CD4-positive, alpha-beta T cell treated with Interferon gamma for 1 hour (primary cell): ENCODE measurements at regions not wholly inside any gene's neighbourhood (a gene's known extent, or its start where the extent isn't known, plus 50 kb on each side); places are given as distances from the start of the nearest gene placed in this dataset.

Experiments
- DNase-seq: peaks from one replicate; pipeline ENCODE4 v3.0.0-alpha.2; 2020

GRCh38 chr21:38712071-38712470 lies 93.7 kb upstream of the ETS2 start:
- no peak for DNase-seq

- no peak for DNase-seq
Measured at GRCh38 chr21:38712664-38713063, 93.1 kb upstream of the ETS2 start.

- no peak for DNase-seq
Measured at GRCh38 chr21:38714039-38714817, 91.5 kb upstream of the ETS2 start.

- DNase-seq, result no peak
Measured at GRCh38 chr21:38714999-38715398, 90.7 kb upstream of the ETS2 start.

GRCh38 chr21:38716088-38716487 lies 89.6 kb upstream of the ETS2 start:
- DNase-seq, result no peak

GRCh38 chr21:38716942-38717341 lies 88.8 kb upstream of the ETS2 start:
- no peak for DNase-seq

GRCh38 chr21:38718481-38718880 lies 87.2 kb upstream of the ETS2 start:
- DNase-seq, result no peak

- DNase-seq, result no peak
Measured at GRCh38 chr21:38720074-38720473, 85.7 kb upstream of the ETS2 start.

- DNase-seq, result no peak
Measured at GRCh38 chr21:38721055-38721454, 84.7 kb upstream of the ETS2 start.

GRCh38 chr21:38721958-38722357 lies 83.8 kb upstream of the ETS2 start:
- DNase-seq, result no peak

- DNase-seq, result no peak
Measured at GRCh38 chr21:38725196-38726157, 80.3 kb upstream of the ETS2 start.

GRCh38 chr21:38726482-38726881 lies 79.2 kb upstream of the ETS2 start:
- no peak for DNase-seq

GRCh38 chr21:38729291-38729690 lies 76.4 kb upstream of the ETS2 start:
- DNase-seq, result no peak

GRCh38 chr21:38729754-38730379 lies 75.9 kb upstream of the ETS2 start:
- DNase-seq, result no peak

GRCh38 chr21:38733972-38734546 lies 71.7 kb upstream of the ETS2 start:
- DNase-seq, result peak; percentile 53

GRCh38 chr21:38734646-38735365 lies 70.9 kb upstream of the ETS2 start:
- DNase-seq, result no peak

GRCh38 chr21:38735626-38736206 lies 70.0 kb upstream of the ETS2 start:
- DNase-seq, result no peak

- no peak for DNase-seq
Measured at GRCh38 chr21:38740090-38740489, 65.6 kb upstream of the ETS2 start.

GRCh38 chr21:38741092-38741949 lies 64.4 kb upstream of the ETS2 start:
- no peak for DNase-seq

GRCh38 chr21:38741950-38742256 lies 63.8 kb upstream of the ETS2 start:
- no peak for DNase-seq

GRCh38 chr21:38742580-38743260 lies 63.0 kb upstream of the ETS2 start:
- DNase-seq, result no peak
